K562 (cell line): ENCODE measurements at regions not wholly inside any gene's neighbourhood (a gene's known extent, or its start where the extent isn't known, plus 50 kb on each side); places are given as distances from the start of the nearest gene placed in this dataset.

Experiments used
- BRF2 ChIP-seq: IDR thresholded peaks from 3 replicates; pipeline ENCODE4 v1.6.1; 2011; ENCODE audit warnings: borderline replicate concordance, mild to moderate bottlenecking; ENCODE audit not compliant: insufficient read length, insufficient read depth
- CUX1 ChIP-seq: fragments of 200-800 bp; sonication (Bioruptor generic); IDR thresholded peaks from 2 replicates; pipeline ENCODE4 v1.6.1; 2016; ENCODE audit warnings: missing genetic modification characterization, missing compliant biosample characterization
- EGR1 ChIP-seq: fragments of 450-650 bp; conservative IDR thresholded peaks from 2 replicates; pipeline ENCODE4 v1.6.1; 2017; ENCODE audit warnings: mild to moderate bottlenecking
- EZH2 ChIP-seq: IDR thresholded peaks from 2 replicates; pipeline ENCODE4 v1.6.1; 2012; ENCODE audit warnings: low read depth, mild to moderate bottlenecking, inconsistent platforms, low read length, borderline replicate concordance
- FOXJ2 ChIP-seq: fragments of 200-800 bp; sonication (Bioruptor generic); IDR thresholded peaks from 2 replicates; pipeline ENCODE4 v1.6.1; 2016; ENCODE audit warnings: missing genetic modification characterization, missing compliant biosample characterization
- GABPB2 ChIP-seq: fragments of 250-450 bp; sonication (Bioruptor Pico); conservative IDR thresholded peaks from 2 replicates; pipeline ENCODE4 v1.5.1; 2021; ENCODE audit warnings: mild to moderate bottlenecking
- MAX ChIP-seq: sonication (generic); formaldehyde crosslinking; IDR thresholded peaks from 2 replicates; pipeline ENCODE4 v1.9.0; 2022; ENCODE audit warnings: mild to moderate bottlenecking, missing genetic modification reagents
- MEF2A ChIP-seq: IDR thresholded peaks from 2 replicates; pipeline ENCODE4 v1.6.1; 2011; ENCODE audit warnings: low read depth, mild to moderate bottlenecking, low read length, moderate library complexity; ENCODE audit not compliant: control insufficient read depth
- NELFE ChIP-seq: IDR thresholded peaks from 2 replicates; pipeline ENCODE4 v1.6.1; 2011; ENCODE audit warnings: mild to moderate bottlenecking; ENCODE audit not compliant: insufficient read depth, insufficient read length
- POLR2AphosphoS5 ChIP-seq: IDR thresholded peaks from 2 replicates; pipeline ENCODE4 v1.6.1; 2011; ENCODE audit warnings: mild to moderate bottlenecking, low read depth, low read length, moderate library complexity; ENCODE audit not compliant: control insufficient read depth, insufficient read depth
- RNF2 ChIP-seq: sonication (generic); IDR thresholded peaks from 2 replicates; pipeline ENCODE4 v1.6.1; 2016
- SREBF1 ChIP-seq: fragments of 150-350 bp; IDR thresholded peaks from 2 replicates; pipeline ENCODE4 v1.6.1; 2014; ENCODE audit warnings: antibody characterized with exemption, low read depth, low read length, borderline replicate concordance
- ZBTB8A ChIP-seq: fragments of 450-650 bp; IDR thresholded peaks from 2 replicates; pipeline ENCODE4 v1.6.1; 2018; ENCODE audit warnings: mild to moderate bottlenecking, moderate library complexity; ENCODE audit not compliant: partially characterized antibody
- ZNF354B ChIP-seq: fragments of 250-450 bp; sonication (Bioruptor Pico); IDR thresholded peaks from 2 replicates; pipeline ENCODE4 v1.4.0; 2020

- TF ChIP-seq CUX1 (CRISPR knock-in tag) (no peak), RNF2 (no peak), MEF2A (no peak), BRF2 (no peak), GABPB2 (CRISPR knock-in tag) (no peak), NELFE (no peak), ZNF354B (CRISPR knock-in tag) (no peak), EGR1 (no peak), FOXJ2 (tag) (no peak), MAX (CRISPR knock-in tag) (no peak), ZBTB8A (no peak), EZH2 (no peak), POLR2AphosphoS5 (no peak), SREBF1 (no peak)
Observed at GRCh38 chr2:104016801-104017200, 837.1 kb upstream of the POU3F3 start.
